Left renal pelvis (tissue), 4 donors: ENCODE measurements at regions not wholly inside any gene's neighbourhood (a gene's known extent, or its start where the extent isn't known, plus 50 kb on each side); places are given as distances from the start of the nearest gene placed in this dataset.
"Not testable (repeated sequence)": the region's sequence is repeated elsewhere in the genome, so short reads cannot be mapped to it uniquely, and the experiment has no call there.

Experiments
- DNase-seq, 4 donors: peaks; one replicate each; pipeline ENCODE4 v3.0.0-alpha.2; 2013; ENCODE audit warnings: low read depth in 4 of 4, low spot score in 3 of 4

GRCh38 chr3:8286749-8287148 lies 214.9 kb upstream of the LMCD1 start:
- no peak for DNase-seq

GRCh38 chr3:8290611-8291010 lies 211.0 kb upstream of the LMCD1 start:
- DNase-seq: no peak

GRCh38 chr3:8296461-8296860 lies 205.2 kb upstream of the LMCD1 start:
- no peak for DNase-seq

- DNase-seq: no peak
Observed at GRCh38 chr3:8298021-8298954, 203.3 kb upstream of the LMCD1 start.

- DNase-seq: peak; percentile 31 to 52 (median 42)
Observed at GRCh38 chr3:8301977-8302735, 199.5 kb upstream of the LMCD1 start.

- DNase-seq: no peak
Observed at GRCh38 chr3:8303466-8303865, 198.2 kb upstream of the LMCD1 start.

GRCh38 chr3:8305371-8305770 lies 196.3 kb upstream of the LMCD1 start:
- DNase-seq: no peak

- no peak for DNase-seq
Observed at GRCh38 chr3:8307545-8308110, 194.0 kb upstream of the LMCD1 start.

GRCh38 chr3:8311321-8311720 lies 190.3 kb upstream of the LMCD1 start:
- DNase-seq: no peak

- DNase-seq: no peak
Observed at GRCh38 chr3:8312685-8313084, 188.9 kb upstream of the LMCD1 start.

- no peak for DNase-seq
Observed at GRCh38 chr3:8313560-8314267, 187.9 kb upstream of the LMCD1 start.

- not testable (repeated sequence) for DNase-seq
Observed at GRCh38 chr3:8315526-8315925, 186.1 kb upstream of the LMCD1 start.

- DNase-seq: no peak
Observed at GRCh38 chr3:8317661-8318649, 183.7 kb upstream of the LMCD1 start.

- DNase-seq: no peak
Observed at GRCh38 chr3:8319935-8320634, 181.5 kb upstream of the LMCD1 start.

GRCh38 chr3:8320711-8321458 lies 180.7 kb upstream of the LMCD1 start:
- DNase-seq: no peak

- DNase-seq: no peak
Observed at GRCh38 chr3:8324747-8325146, 176.9 kb upstream of the LMCD1 start.

GRCh38 chr3:8325306-8325705 lies 176.3 kb upstream of the LMCD1 start:
- no peak for DNase-seq

- DNase-seq: not testable (repeated sequence)
Observed at GRCh38 chr3:8325833-8326232, 175.8 kb upstream of the LMCD1 start.
